Vagina (tissue), 2 donors: ENCODE measurements at regions not wholly inside any gene's neighbourhood (a gene's known extent, or its start where the extent isn't known, plus 50 kb on each side); places are given as distances from the start of the nearest gene placed in this dataset.

Source experiments
- POLR2A ChIP-seq, 2 donors: fragments of 450-650 bp; IDR thresholded peaks; one replicate each; pipeline ENCODE4 v1.6.1; 2017; ENCODE audit warnings: antibody characterized with exemption in 2 of 2, mild to moderate bottlenecking in 2 of 2, moderate library complexity in 2 of 2
- TF ChIP-seq, protein P1 (sequence below), 3 experiments: fragments of 450-650 bp in 2 of 3; fragments of 200-600 bp in 1 of 3; sonication (generic) in 1 of 3; IDR thresholded peaks; one replicate each; pipeline ENCODE4 v1.5.1; 2017 to 2019; ENCODE audit warnings: antibody characterized with exemption in 3 of 3, mild to moderate bottlenecking in 2 of 3, moderate library complexity in 2 of 3

DNA sequence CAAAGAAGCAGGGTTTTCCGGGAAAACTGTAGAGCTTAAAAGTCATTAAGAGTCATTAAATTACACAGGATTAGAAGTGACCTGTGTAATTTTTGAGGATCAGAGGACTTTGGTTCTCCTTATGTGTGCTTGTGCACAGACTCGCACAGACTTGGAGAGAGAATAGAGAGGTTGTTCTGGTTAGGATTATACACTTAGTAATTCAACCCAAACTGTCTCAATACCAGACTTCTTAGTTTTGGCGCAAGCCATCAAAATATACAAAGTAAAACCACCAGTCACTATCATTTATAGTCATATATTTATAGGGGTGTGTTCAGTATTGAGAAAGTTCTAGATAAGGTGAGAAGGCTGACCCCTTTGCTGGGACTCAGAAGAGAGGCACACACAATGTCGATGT lies 112.3 kb downstream of the HLX start:
- TF ChIP-seq POLR2A (IDR thresholded peaks at IDR 0.05) = no peak
- TF ChIP-seq, protein P1, sequence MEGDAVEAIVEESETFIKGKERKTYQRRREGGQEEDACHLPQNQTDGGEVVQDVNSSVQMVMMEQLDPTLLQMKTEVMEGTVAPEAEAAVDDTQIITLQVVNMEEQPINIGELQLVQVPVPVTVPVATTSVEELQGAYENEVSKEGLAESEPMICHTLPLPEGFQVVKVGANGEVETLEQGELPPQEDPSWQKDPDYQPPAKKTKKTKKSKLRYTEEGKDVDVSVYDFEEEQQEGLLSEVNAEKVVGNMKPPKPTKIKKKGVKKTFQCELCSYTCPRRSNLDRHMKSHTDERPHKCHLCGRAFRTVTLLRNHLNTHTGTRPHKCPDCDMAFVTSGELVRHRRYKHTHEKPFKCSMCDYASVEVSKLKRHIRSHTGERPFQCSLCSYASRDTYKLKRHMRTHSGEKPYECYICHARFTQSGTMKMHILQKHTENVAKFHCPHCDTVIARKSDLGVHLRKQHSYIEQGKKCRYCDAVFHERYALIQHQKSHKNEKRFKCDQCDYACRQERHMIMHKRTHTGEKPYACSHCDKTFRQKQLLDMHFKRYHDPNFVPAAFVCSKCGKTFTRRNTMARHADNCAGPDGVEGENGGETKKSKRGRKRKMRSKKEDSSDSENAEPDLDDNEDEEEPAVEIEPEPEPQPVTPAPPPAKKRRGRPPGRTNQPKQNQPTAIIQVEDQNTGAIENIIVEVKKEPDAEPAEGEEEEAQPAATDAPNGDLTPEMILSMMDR (IDR thresholded peaks at IDR 0.05) = no peak
